HPDE6-E6E7 (cell line): ENCODE measurements at regions not wholly inside any gene's neighbourhood (a gene's known extent, or its start where the extent isn't known, plus 50 kb on each side); places are given as distances from the start of the nearest gene placed in this dataset.
"Not testable (repeated sequence)": the region's sequence is repeated elsewhere in the genome, so short reads cannot be mapped to it uniquely, and the experiment has no call there.

Experiments used
- DNase-seq: peaks from one replicate; pipeline ENCODE4 v3.0.0; 2011; ENCODE audit warnings: missing footprints; ENCODE audit errors: extremely low spot score

DNA sequence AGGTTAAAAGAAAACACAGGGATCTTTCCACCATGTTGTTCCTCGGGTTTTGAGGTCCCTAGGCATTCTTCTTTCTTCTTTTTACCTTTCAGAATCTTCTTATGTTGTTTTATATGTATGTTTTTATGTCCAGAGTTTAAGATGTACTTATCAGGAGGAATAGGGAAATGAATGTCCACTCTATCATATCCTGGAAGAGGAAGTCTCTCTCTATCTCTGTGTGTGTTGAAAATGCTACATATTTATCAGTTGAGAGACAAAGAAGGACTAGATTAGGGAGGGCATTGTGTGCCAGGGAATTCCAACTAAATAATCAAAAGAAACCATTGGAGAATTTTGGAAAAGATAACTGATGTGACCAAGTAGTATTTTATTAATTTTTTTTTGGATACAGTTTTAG is 200.5 kb upstream of the POT1 start:
- DNase-seq: no peak

- no peak for DNase-seq
These were observed 197.7 kb upstream of the POT1 start for GRCh38 chr7:125127304-125127703.

- no peak for DNase-seq
These were observed 196.8 kb upstream of the POT1 start for GRCh38 chr7:125126376-125126775.

- no peak for DNase-seq
These were observed 195.7 kb upstream of the POT1 start for GRCh38 chr7:125125315-125125714.

DNA sequence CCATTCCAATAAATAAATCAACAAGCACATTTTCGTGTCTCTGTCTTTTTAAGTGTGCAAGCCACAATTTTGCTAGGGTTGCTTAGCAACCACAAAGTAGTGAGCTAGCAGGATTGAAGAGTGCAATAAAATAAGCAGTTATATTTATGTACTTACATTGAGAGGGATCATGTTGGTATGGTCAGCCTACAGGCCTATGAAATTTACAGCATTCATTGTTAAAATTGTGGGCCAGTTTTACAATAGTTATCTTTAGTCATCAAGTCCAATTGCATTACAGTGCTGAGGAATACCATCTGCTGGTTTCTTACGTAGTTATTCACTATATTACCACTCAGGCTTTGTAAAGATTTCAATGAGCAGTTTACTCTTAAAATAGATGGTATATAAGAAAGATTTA is 192.5 kb upstream of the POT1 start:
- no peak for DNase-seq

- no peak for DNase-seq
These were observed 190.0 kb upstream of the POT1 start for GRCh38 chr7:125119559-125120115.

- DNase-seq: no peak
These were observed 188.8 kb upstream of the POT1 start for GRCh38 chr7:125118444-125118843.

- DNase-seq: no peak
These were observed 183.2 kb upstream of the POT1 start for GRCh38 chr7:125112850-125113249.

GRCh38 chr7:125099519-125099918 is 169.9 kb upstream of the POT1 start:
- DNase-seq: no peak

GRCh38 chr7:125098377-125098970 is 168.8 kb upstream of the POT1 start:
- DNase-seq: peak; percentile 4

GRCh38 chr7:125090596-125090995 is 161.0 kb upstream of the POT1 start:
- no peak for DNase-seq

- DNase-seq: no peak
These were observed 159.5 kb upstream of the POT1 start for GRCh38 chr7:125089171-125089570.

DNA sequence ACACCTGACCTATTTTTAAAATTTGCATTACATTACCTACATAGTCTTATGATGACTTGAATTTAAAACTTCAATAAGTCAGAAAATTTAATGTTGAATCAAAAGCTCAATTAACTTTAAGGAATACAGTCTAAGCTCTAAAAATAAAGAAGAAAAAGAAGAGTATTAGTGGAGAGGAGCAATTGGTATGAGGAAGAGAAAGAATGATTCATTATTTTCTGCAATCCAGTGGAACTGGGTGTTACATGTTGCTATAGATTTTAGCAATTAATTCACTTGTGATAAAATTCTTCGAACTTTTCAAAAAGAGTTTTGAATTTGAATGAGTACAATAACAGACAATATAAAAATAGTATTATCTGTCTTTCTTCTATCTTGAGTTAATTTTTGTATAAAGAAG is 158.9 kb upstream of the POT1 start:
- peak; percentile 3 for DNase-seq

DNA sequence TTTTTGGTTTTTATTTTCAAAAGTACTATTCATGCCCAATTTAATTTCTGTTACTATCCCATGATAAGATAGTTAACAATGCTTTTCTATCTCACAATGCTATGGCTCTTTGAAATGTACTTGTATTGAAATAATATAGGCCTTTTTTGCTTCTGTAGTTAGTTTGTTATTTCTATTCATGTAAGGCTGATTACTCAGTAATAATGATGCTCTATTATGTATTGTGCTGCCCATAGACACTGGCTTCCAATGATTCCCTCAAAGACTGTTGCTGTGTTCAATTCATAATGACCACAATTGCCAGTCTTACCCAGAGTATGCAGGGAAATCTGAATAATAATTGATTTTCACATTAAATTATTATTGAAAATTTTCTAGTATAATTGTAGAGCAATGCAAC is 155.5 kb upstream of the POT1 start:
- no peak for DNase-seq

DNA sequence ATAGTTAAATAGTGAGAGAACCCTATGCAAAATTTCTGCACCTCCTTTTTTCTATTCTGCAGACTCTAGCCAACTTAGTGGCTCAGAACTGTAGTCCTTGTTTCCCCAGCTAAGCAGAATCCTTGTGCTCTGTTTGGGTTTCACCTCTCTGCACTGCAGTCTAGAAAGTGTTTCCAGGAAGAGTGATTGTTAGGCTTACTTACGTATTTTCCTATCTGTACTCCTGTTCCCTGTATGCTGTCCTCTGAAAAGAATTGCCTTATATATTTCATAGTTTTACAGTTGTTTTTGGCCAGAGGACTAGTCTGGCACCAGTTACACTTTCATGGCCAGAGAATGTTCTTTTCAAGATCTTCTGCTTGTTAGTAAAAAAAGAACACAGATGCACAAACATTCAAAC is 154.6 kb upstream of the POT1 start:
- DNase-seq: no peak

- DNase-seq: peak; percentile 15
These were observed 144.5 kb upstream of the POT1 start for GRCh38 chr7:125074141-125074540.

DNA sequence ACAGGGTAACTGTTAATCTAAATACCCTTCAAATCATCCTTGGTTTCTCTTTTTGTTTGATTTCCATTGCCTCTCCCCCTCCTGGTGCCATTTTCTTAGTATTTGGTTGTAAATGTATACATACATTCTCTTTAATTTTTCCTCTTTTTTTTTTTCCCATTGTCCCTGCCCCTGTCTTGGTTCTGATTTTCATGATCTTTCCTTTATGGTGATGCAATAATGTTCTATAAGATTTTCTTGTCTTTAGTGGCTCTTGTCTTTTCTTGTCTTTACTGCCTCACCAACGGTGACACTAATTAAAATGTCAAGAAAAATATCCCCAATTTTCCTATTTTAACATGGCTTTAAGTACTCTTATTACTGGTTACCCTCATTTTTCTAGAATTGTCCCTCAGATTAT is 135.9 kb upstream of the POT1 start:
- no peak for DNase-seq

DNA sequence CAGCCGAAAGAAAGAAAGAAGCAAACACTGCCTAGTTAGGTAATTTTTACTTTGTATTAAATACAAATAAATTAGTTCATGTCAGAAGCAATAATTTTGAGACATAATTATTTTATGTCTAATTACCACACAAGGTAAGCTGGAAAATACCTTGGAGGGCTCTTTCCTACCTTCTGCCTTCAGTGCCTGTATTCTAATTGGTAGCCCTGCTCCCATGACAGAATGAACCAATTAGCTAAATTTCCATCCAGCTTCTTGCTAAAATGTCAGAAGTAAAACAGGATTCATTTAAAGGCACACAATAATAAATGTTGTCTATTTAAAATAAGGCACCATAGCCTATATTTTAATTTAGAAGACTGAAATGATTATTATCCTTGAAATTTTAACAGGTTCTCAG is 135.4 kb upstream of the POT1 start:
- DNase-seq: no peak

DNA sequence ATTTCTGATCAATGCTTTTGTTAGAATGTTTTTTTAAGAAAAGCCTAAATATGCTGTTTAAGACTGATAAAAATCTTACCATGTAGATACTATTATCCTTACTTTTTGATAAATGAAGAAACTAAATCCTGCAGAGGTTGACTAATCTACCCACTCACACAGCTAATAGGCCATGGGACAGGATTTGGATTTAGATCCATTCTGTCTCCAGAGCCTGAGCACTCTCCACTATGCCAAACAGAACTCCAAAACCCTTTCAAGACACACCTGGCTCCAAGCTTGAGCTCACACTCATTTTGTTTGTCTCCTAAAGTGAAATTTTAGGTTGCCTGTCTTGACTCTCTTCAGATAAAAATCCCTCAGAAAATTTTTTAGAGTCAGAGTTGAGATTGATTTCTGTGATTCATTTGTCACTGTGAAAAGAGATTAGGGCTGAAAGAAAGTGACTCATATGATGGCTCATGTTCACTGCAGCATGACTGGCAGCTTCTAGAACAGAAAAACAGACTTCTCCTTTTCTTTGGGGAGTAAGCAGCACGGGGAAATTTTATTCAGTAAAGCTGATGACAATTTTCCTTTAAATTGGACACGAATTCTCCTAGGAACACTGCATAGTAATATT is 132.3 kb upstream of the POT1 start:
- DNase-seq: peak; percentile 31

- not testable (repeated sequence) for DNase-seq
These were observed 131.6 kb upstream of the POT1 start for GRCh38 chr7:125061083-125061745.

GRCh38 chr7:125059861-125060456 is 130.3 kb upstream of the POT1 start:
- no peak for DNase-seq

GRCh38 chr7:125057963-125058362 is 128.3 kb upstream of the POT1 start:
- DNase-seq: no peak

- DNase-seq: no peak
These were observed 125.8 kb upstream of the POT1 start for GRCh38 chr7:125055376-125055775.
